ENCODE measurements at regions not wholly inside any gene's neighbourhood (a gene's known extent, or its start where the extent isn't known, plus 50 kb on each side); places are given as distances from the start of the nearest gene placed in this dataset.

- no peaks in the 10 kb centered on the region for H3K4me1 ChIP-seq (ENCODE audit: control insufficient read depth in 1 of 2, insufficient read depth in 2 of 2, low read length in 2 of 2)
- H3K27me3 ChIP-seq (ENCODE audit: low read depth, low read length): no peaks in the 10 kb centered on the region
- H3K36me3 ChIP-seq (ENCODE audit: control insufficient read depth in 1 of 2, insufficient read depth in 2 of 2, low read length in 2 of 2): no peaks in the 10 kb centered on the region
- no peaks in the 10 kb centered on the region for H3K9me3 ChIP-seq (ENCODE audit: control insufficient read depth in 1 of 2, low read length in 2 of 2)
- H3K27ac ChIP-seq (ENCODE audit: low read length): no peak overlapping the region
- H3K4me3 ChIP-seq (ENCODE audit: low read depth in 1 of 2, low read length in 2 of 2): no peak overlapping the region
Measured at GRCh38 chr20:51917886-51918535, 115.7 kb upstream of the SALL4 start.

- H3K36me3 ChIP-seq (ENCODE audit: control insufficient read depth in 1 of 2, insufficient read depth in 2 of 2, low read length in 2 of 2): no peaks in the 10 kb centered on the region
- no peak overlapping the region for H3K27ac ChIP-seq (ENCODE audit: low read length)
- no peaks in the 10 kb centered on the region for H3K4me1 ChIP-seq (ENCODE audit: control insufficient read depth in 1 of 2, insufficient read depth in 2 of 2, low read length in 2 of 2)
- no peak overlapping the region for H3K4me3 ChIP-seq (ENCODE audit: low read depth in 1 of 2, low read length in 2 of 2)
- H3K27me3 ChIP-seq (ENCODE audit: low read depth, low read length): no peaks in the 10 kb centered on the region
- no peaks in the 10 kb centered on the region for H3K9me3 ChIP-seq (ENCODE audit: control insufficient read depth in 1 of 2, low read length in 2 of 2)
Measured at GRCh38 chr20:51916244-51916643, 113.9 kb upstream of the SALL4 start.

- no peak overlapping the region for H3K27ac ChIP-seq (ENCODE audit: low read length)
- no peaks in the 10 kb centered on the region for H3K36me3 ChIP-seq (ENCODE audit: control insufficient read depth in 1 of 2, insufficient read depth in 2 of 2, low read length in 2 of 2)
- H3K9me3 ChIP-seq (ENCODE audit: control insufficient read depth in 1 of 2, low read length in 2 of 2): no peaks in the 10 kb centered on the region
Measured at GRCh38 chr20:51914758-51915157, 112.4 kb upstream of the SALL4 start.

GRCh38 chr20:51910321-51911050 lies 108.2 kb upstream of the SALL4 start:
- Histone ChIP-seq H3K9me3 (ENCODE audit: control insufficient read depth in 1 of 2, low read length in 2 of 2) (no peaks in the 10 kb centered on the region), H3K4me3 (ENCODE audit: low read depth in 1 of 2, low read length in 2 of 2) (no peak overlapping the region), H3K27ac (ENCODE audit: low read length) (no peak overlapping the region), H3K27me3 (ENCODE audit: low read depth, low read length) (no peaks in the 10 kb centered on the region), H3K4me1 (ENCODE audit: control insufficient read depth in 1 of 2, insufficient read depth in 2 of 2, low read length in 2 of 2) (no peaks in the 10 kb centered on the region), H3K36me3 (ENCODE audit: control insufficient read depth in 1 of 2, insufficient read depth in 2 of 2, low read length in 2 of 2) (no peaks in the 10 kb centered on the region)

More at GRCh38 chr20:51914758-51915157, 112.4 kb upstream of the SALL4 start:
- no peaks in the 10 kb centered on the region for H3K4me1 ChIP-seq (ENCODE audit: control insufficient read depth in 1 of 2, insufficient read depth in 2 of 2, low read length in 2 of 2)
- H3K27me3 ChIP-seq (ENCODE audit: low read depth, low read length): no peaks in the 10 kb centered on the region
- no peak overlapping the region for H3K4me3 ChIP-seq (ENCODE audit: low read depth in 1 of 2, low read length in 2 of 2)

GRCh38 chr20:51906679-51907078 lies 104.4 kb upstream of the SALL4 start:
- Histone ChIP-seq H3K36me3 (ENCODE audit: control insufficient read depth in 1 of 2, insufficient read depth in 2 of 2, low read length in 2 of 2) (no peaks in the 10 kb centered on the region), H3K9me3 (ENCODE audit: control insufficient read depth in 1 of 2, low read length in 2 of 2) (no peaks in the 10 kb centered on the region), H3K4me1 (ENCODE audit: control insufficient read depth in 1 of 2, insufficient read depth in 2 of 2, low read length in 2 of 2) (no peaks in the 10 kb centered on the region), H3K4me3 (ENCODE audit: low read depth in 1 of 2, low read length in 2 of 2) (no peak overlapping the region), H3K27ac (ENCODE audit: low read length) (no peak overlapping the region), H3K27me3 (ENCODE audit: low read depth, low read length) (no peaks in the 10 kb centered on the region)

GRCh38 chr20:51906049-51906448 lies 103.7 kb upstream of the SALL4 start:
- no peaks in the 10 kb centered on the region for H3K9me3 ChIP-seq (ENCODE audit: control insufficient read depth in 1 of 2, low read length in 2 of 2)
- H3K4me3 ChIP-seq (ENCODE audit: low read depth in 1 of 2, low read length in 2 of 2): no peak overlapping the region
- H3K27me3 ChIP-seq (ENCODE audit: low read depth, low read length): no peaks in the 10 kb centered on the region
- no peak overlapping the region for H3K27ac ChIP-seq (ENCODE audit: low read length)
- H3K4me1 ChIP-seq (ENCODE audit: control insufficient read depth in 1 of 2, insufficient read depth in 2 of 2, low read length in 2 of 2): no peaks in the 10 kb centered on the region
- H3K36me3 ChIP-seq (ENCODE audit: control insufficient read depth in 1 of 2, insufficient read depth in 2 of 2, low read length in 2 of 2): no peaks in the 10 kb centered on the region

GRCh38 chr20:51902933-51903332 lies 100.6 kb upstream of the SALL4 start:
- Histone ChIP-seq H3K4me1 (ENCODE audit: control insufficient read depth in 1 of 2, insufficient read depth in 2 of 2, low read length in 2 of 2) (no peaks in the 10 kb centered on the region), H3K36me3 (ENCODE audit: control insufficient read depth in 1 of 2, insufficient read depth in 2 of 2, low read length in 2 of 2) (no peaks in the 10 kb centered on the region), H3K27me3 (ENCODE audit: low read depth, low read length) (no peaks in the 10 kb centered on the region), H3K27ac (ENCODE audit: low read length) (no peak overlapping the region), H3K9me3 (ENCODE audit: control insufficient read depth in 1 of 2, low read length in 2 of 2) (no peaks in the 10 kb centered on the region), H3K4me3 (ENCODE audit: low read depth in 1 of 2, low read length in 2 of 2) (no peak overlapping the region)

GRCh38 chr20:51900443-51900842 lies 98.1 kb upstream of the SALL4 start:
- Histone ChIP-seq H3K27me3 (ENCODE audit: low read depth, low read length) (no peaks in the 10 kb centered on the region), H3K4me3 (ENCODE audit: low read depth in 1 of 2, low read length in 2 of 2) (no peak overlapping the region), H3K4me1 (ENCODE audit: control insufficient read depth in 1 of 2, insufficient read depth in 2 of 2, low read length in 2 of 2) (no peaks in the 10 kb centered on the region), H3K9me3 (ENCODE audit: control insufficient read depth in 1 of 2, low read length in 2 of 2) (no peaks in the 10 kb centered on the region), H3K36me3 (ENCODE audit: control insufficient read depth in 1 of 2, insufficient read depth in 2 of 2, low read length in 2 of 2) (no peaks in the 10 kb centered on the region), H3K27ac (ENCODE audit: low read length) (no peak overlapping the region)

- no peaks in the 10 kb centered on the region for H3K27me3 ChIP-seq (ENCODE audit: low read depth, low read length)
- no peak overlapping the region for H3K4me3 ChIP-seq (ENCODE audit: low read depth in 1 of 2, low read length in 2 of 2)
- H3K27ac ChIP-seq (ENCODE audit: low read length): no peak overlapping the region
- H3K9me3 ChIP-seq (ENCODE audit: control insufficient read depth in 1 of 2, low read length in 2 of 2): no peaks in the 10 kb centered on the region
- no peaks in the 10 kb centered on the region for H3K4me1 ChIP-seq (ENCODE audit: control insufficient read depth in 1 of 2, insufficient read depth in 2 of 2, low read length in 2 of 2)
- no peaks in the 10 kb centered on the region for H3K36me3 ChIP-seq (ENCODE audit: control insufficient read depth in 1 of 2, insufficient read depth in 2 of 2, low read length in 2 of 2)
Measured at GRCh38 chr20:51899674-51900073, 97.4 kb upstream of the SALL4 start.

GRCh38 chr20:51898788-51899187 lies 96.5 kb upstream of the SALL4 start:
- Histone ChIP-seq H3K4me3 (ENCODE audit: low read depth in 1 of 2, low read length in 2 of 2) (no peak overlapping the region), H3K27me3 (ENCODE audit: low read depth, low read length) (no peaks in the 10 kb centered on the region), H3K36me3 (ENCODE audit: control insufficient read depth in 1 of 2, insufficient read depth in 2 of 2, low read length in 2 of 2) (no peaks in the 10 kb centered on the region), H3K4me1 (ENCODE audit: control insufficient read depth in 1 of 2, insufficient read depth in 2 of 2, low read length in 2 of 2) (no peaks in the 10 kb centered on the region), H3K9me3 (ENCODE audit: control insufficient read depth in 1 of 2, low read length in 2 of 2) (no peaks in the 10 kb centered on the region), H3K27ac (ENCODE audit: low read length) (no peak overlapping the region)

GRCh38 chr20:51894619-51895018 lies 92.3 kb upstream of the SALL4 start:
- Histone ChIP-seq H3K36me3 (ENCODE audit: control insufficient read depth in 1 of 2, insufficient read depth in 2 of 2, low read length in 2 of 2) (no peaks in the 10 kb centered on the region), H3K4me1 (ENCODE audit: control insufficient read depth in 1 of 2, insufficient read depth in 2 of 2, low read length in 2 of 2) (no peaks in the 10 kb centered on the region), H3K27me3 (ENCODE audit: low read depth, low read length) (no peaks in the 10 kb centered on the region), H3K27ac (ENCODE audit: low read length) (no peak overlapping the region), H3K9me3 (ENCODE audit: control insufficient read depth in 1 of 2, low read length in 2 of 2) (no peaks in the 10 kb centered on the region), H3K4me3 (ENCODE audit: low read depth in 1 of 2, low read length in 2 of 2) (no peak overlapping the region)

GRCh38 chr20:51894201-51894600 lies 91.9 kb upstream of the SALL4 start:
- no peak overlapping the region for H3K27ac ChIP-seq (ENCODE audit: low read length)
- no peaks in the 10 kb centered on the region for H3K27me3 ChIP-seq (ENCODE audit: low read depth, low read length)
- no peaks in the 10 kb centered on the region for H3K4me1 ChIP-seq (ENCODE audit: control insufficient read depth in 1 of 2, insufficient read depth in 2 of 2, low read length in 2 of 2)
- no peaks in the 10 kb centered on the region for H3K36me3 ChIP-seq (ENCODE audit: control insufficient read depth in 1 of 2, insufficient read depth in 2 of 2, low read length in 2 of 2)
- no peak overlapping the region for H3K4me3 ChIP-seq (ENCODE audit: low read depth in 1 of 2, low read length in 2 of 2)
- no peaks in the 10 kb centered on the region for H3K9me3 ChIP-seq (ENCODE audit: control insufficient read depth in 1 of 2, low read length in 2 of 2)

Data from muscle layer of duodenum (tissue), 2 donors.